RKO (cell line): ENCODE measurements at regions not wholly inside any gene's neighbourhood (a gene's known extent, or its start where the extent isn't known, plus 50 kb on each side); places are given as distances from the start of the nearest gene placed in this dataset.

Experiments used
- DNase-seq: peaks from one replicate; pipeline ENCODE4 v3.0.0-alpha.2; 2016; ENCODE audit warnings: low spot score

- DNase-seq: no peak
Observed at GRCh38 chr5:105812304-105812703, 1858.4 kb downstream of the EFNA5 start.

GRCh38 chr5:105807951-105808350 is 1862.8 kb downstream of the EFNA5 start:
- no peak for DNase-seq

- DNase-seq: no peak
Observed at GRCh38 chr5:105807290-105807689, 1863.4 kb downstream of the EFNA5 start.

GRCh38 chr5:105806596-105806995 is 1864.1 kb downstream of the EFNA5 start:
- DNase-seq: no peak

- DNase-seq: no peak
Observed at GRCh38 chr5:105803431-105803830, 1867.3 kb downstream of the EFNA5 start.

GRCh38 chr5:105794578-105794977 is 1876.2 kb downstream of the EFNA5 start:
- DNase-seq: no peak

GRCh38 chr5:105789246-105789645 is 1881.5 kb downstream of the EFNA5 start:
- DNase-seq: no peak

GRCh38 chr5:105783811-105784210 is 1886.9 kb downstream of the EFNA5 start:
- no peak for DNase-seq

GRCh38 chr5:105782501-105782900 is 1888.2 kb downstream of the EFNA5 start:
- DNase-seq: no peak

- DNase-seq: no peak
Observed at GRCh38 chr5:105773241-105773640, 1897.5 kb downstream of the EFNA5 start.

GRCh38 chr5:105767267-105767666 is 1903.5 kb downstream of the EFNA5 start:
- no peak for DNase-seq

- no peak for DNase-seq
Observed at GRCh38 chr5:105762728-105763127, 1908.0 kb downstream of the EFNA5 start.

- DNase-seq: no peak
Observed at GRCh38 chr5:105754056-105754455, 1916.7 kb downstream of the EFNA5 start.

- peak; percentile 49 for DNase-seq
Observed at GRCh38 chr5:105752801-105753200, 1917.9 kb downstream of the EFNA5 start.

- no peak for DNase-seq
Observed at GRCh38 chr5:105751908-105752307, 1918.8 kb downstream of the EFNA5 start.

- no peak for DNase-seq
Observed at GRCh38 chr5:105745111-105745510, 1925.6 kb downstream of the EFNA5 start.

- DNase-seq: no peak
Observed at GRCh38 chr5:105740242-105740641, 1930.5 kb downstream of the EFNA5 start.

- no peak for DNase-seq
Observed at GRCh38 chr5:105739732-105740131, 1931.0 kb downstream of the EFNA5 start.

GRCh38 chr5:105735704-105736103 is 1935.0 kb downstream of the EFNA5 start:
- DNase-seq: no peak

- DNase-seq: no peak
Observed at GRCh38 chr5:105730982-105731381, 1939.8 kb downstream of the EFNA5 start.

GRCh38 chr5:105726093-105726492 is 1944.6 kb downstream of the EFNA5 start:
- DNase-seq: no peak

GRCh38 chr5:105708442-105708841 is 1962.3 kb downstream of the EFNA5 start:
- no peak for DNase-seq

- no peak for DNase-seq
Observed at GRCh38 chr5:105702323-105702722, 1968.4 kb downstream of the EFNA5 start.

GRCh38 chr5:105696440-105696839 is 1974.3 kb downstream of the EFNA5 start:
- DNase-seq: no peak

GRCh38 chr5:105695941-105696340 is 1974.8 kb downstream of the EFNA5 start:
- no peak for DNase-seq
